IPS-18a (cell line): ENCODE measurements at regions not wholly inside any gene's neighbourhood (a gene's known extent, or its start where the extent isn't known, plus 50 kb on each side); places are given as distances from the start of the nearest gene placed in this dataset.
"Not testable (repeated sequence)": the region's sequence is repeated elsewhere in the genome, so short reads cannot be mapped to it uniquely, and the experiment has no call there.

Experiments
- H3K27ac ChIP-seq: one replicate; pipeline ENCODE4 v1.5.1; 2013; ENCODE audit warnings: low read length
- H3K27me3 ChIP-seq: one replicate; pipeline ENCODE4 v1.6.1; 2013; ENCODE audit warnings: mild to moderate bottlenecking, low read length; ENCODE audit not compliant: control insufficient read depth, insufficient read depth
- H3K36me3 ChIP-seq: one replicate; pipeline ENCODE4 v1.6.1; 2013; ENCODE audit warnings: low read depth, low read length; ENCODE audit not compliant: control insufficient read depth
- H3K4me1 ChIP-seq: one replicate; pipeline ENCODE4 v1.6.1; 2013; ENCODE audit warnings: low read depth, low read length; ENCODE audit not compliant: control insufficient read depth
- H3K4me3 ChIP-seq: one replicate; pipeline ENCODE4 v1.5.1; 2013; ENCODE audit warnings: low read length
- H3K9ac ChIP-seq: one replicate; pipeline ENCODE4 v1.6.1; 2013; ENCODE audit warnings: mild to moderate bottlenecking, low read length, moderate library complexity
- H3K9me3 ChIP-seq: one replicate; pipeline ENCODE4 v1.6.1; 2013; ENCODE audit warnings: low read depth, low read length; ENCODE audit not compliant: control insufficient read depth

GRCh38 chr2:138066139-138066806 lies 102.0 kb downstream of the HNMT start:
- Histone ChIP-seq H3K4me1 (no peaks in the 10 kb centered on the region), H3K27ac (no peak overlapping the region), H3K4me3 (no peak overlapping the region), H3K9me3 (no peaks in the 10 kb centered on the region), H3K36me3 (no peaks in the 10 kb centered on the region), H3K9ac (no peak overlapping the region), H3K27me3 (peaks cover 9% of the 10 kb centered on the region)

DNA sequence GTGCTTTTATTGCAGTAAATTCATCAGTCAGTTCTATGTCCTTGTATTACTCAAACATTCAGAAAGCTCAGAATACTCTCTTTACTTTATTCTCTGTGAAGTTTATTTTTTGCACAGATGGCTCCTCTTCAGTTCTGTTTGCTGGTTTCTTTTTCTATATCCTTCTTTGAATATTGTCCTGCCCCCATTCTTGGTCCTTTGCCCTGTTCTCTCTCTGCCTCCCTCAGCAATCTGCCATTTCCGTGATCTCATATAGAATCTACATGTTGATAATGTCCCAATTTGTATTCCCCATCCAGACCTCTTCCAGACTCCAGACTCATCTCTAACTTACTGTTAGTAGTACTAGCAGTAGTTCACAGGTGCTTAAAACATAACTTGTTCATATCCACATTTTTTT lies 102.6 kb downstream of the HNMT start:
- Histone ChIP-seq H3K9ac (no peak overlapping the region), H3K4me3 (no peak overlapping the region), H3K27me3 (peaks cover 9% of the 10 kb centered on the region), H3K27ac (no peak overlapping the region), H3K9me3 (no peaks in the 10 kb centered on the region), H3K4me1 (peaks cover under 1% of the 10 kb centered on the region), H3K36me3 (no peaks in the 10 kb centered on the region)

GRCh38 chr2:138068669-138069068 lies 104.4 kb downstream of the HNMT start:
- H3K9ac ChIP-seq, H3K27me3 ChIP-seq, H3K27ac ChIP-seq, H3K36me3 ChIP-seq, H3K4me3 ChIP-seq, H3K9me3 ChIP-seq, H3K4me1 ChIP-seq: not testable (repeated sequence)

DNA sequence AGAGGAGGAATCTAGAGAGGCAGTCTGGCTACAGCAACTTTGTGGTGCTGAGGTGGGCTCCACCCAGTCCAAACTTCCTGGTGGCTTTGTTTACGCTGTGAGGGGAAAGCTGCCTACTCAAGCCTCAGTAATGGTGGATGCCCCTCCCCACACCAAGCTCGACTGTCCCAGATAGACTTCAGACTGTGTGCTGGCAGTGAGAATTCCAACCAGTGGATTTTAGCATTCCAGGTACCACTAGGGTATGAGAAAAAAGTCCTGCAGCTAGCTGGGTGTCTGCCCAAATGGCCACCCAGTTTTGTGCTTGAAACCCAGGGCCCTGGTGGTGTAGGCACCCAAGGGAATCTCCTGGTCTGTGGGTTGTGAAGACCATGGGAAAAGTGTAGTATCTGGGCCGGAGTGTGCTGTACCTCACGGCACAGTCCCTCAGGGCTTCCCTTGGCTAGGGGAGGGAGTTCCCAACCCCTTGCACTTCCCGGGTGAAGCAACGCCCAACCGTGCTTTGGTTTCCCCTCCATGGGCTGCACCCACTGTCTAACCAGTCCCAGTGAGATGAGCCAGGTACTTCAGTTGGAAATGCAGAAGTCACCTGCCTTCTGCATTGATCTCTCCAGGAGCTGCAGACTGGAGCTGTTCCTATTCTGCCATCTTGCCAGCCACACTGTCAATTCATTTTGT lies 106.9 kb downstream of the HNMT start:
- not testable (repeated sequence) for H3K36me3 ChIP-seq, H3K27ac ChIP-seq, H3K27me3 ChIP-seq

DNA sequence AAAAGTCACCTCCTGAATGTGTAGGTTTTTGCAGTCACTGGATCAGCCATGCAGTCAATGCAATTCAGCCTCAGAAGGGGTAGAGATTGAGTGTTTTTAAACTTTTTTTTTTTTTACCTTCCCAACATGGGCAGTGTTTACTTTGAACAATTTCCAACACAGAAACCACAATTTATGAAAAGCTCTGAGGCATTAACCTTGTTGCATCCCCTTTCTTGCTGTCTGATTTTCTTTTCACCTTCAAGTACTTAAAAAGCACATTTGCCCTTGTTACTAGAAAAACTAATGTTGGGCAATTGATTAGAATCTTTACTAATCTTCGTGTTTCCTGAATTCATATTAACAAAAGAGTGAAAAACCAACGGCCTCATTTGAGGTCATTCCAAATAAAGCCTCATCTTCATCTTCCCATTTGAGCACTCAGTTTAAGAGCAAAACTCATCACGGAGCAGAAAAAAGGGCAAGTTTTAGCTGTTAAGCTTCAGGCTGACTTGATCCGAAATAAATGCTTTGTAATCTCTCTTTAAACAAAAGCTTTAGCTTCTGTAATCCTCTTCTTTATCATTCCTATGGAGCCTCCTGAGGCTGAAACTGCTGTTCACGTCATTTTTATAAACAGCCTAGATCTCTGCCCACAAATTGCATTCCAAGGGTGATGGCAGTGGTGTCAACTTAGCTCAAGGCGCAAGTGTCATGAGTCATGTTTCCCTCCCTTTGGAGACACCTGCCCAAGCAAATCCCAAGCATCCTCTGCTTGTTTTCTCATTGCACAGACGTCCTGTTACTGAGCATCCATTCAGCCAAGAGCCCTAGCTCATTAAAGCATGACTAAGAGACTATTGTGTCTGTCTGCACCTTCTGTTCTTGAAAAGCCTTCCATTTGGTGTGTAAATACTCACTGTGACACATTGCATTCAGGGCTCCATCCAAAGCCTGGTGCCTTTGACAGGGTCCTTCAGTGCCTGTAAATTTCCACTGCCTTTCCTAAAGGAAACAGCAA lies 107.7 kb downstream of the HNMT start:
- no peak overlapping the region for H3K4me3 ChIP-seq
- no peaks in the 10 kb centered on the region for H3K36me3 ChIP-seq
- H3K27ac ChIP-seq = no peak overlapping the region
- no peak overlapping the region for H3K9ac ChIP-seq
- peaks cover 7% of the 10 kb centered on the region for H3K4me1 ChIP-seq
- H3K27me3 ChIP-seq = peaks cover 8% of the 10 kb centered on the region
- H3K9me3 ChIP-seq = no peaks in the 10 kb centered on the region

More for the DNA sequence above, 106.9 kb downstream of the HNMT start:
- H3K4me1 ChIP-seq, H3K9ac ChIP-seq, H3K9me3 ChIP-seq, H3K4me3 ChIP-seq: not testable (repeated sequence)

GRCh38 chr2:138078153-138078552 lies 113.9 kb downstream of the HNMT start:
- no peaks in the 10 kb centered on the region for H3K27me3 ChIP-seq
- no peak overlapping the region for H3K4me3 ChIP-seq
- no peaks in the 10 kb centered on the region for H3K36me3 ChIP-seq
- no peaks in the 10 kb centered on the region for H3K9me3 ChIP-seq
- no peak overlapping the region for H3K27ac ChIP-seq
- H3K4me1 ChIP-seq = no peaks in the 10 kb centered on the region
- H3K9ac ChIP-seq = no peak overlapping the region

- Histone ChIP-seq H3K9me3 (no peaks in the 10 kb centered on the region), H3K9ac (no peak overlapping the region), H3K27ac (no peak overlapping the region), H3K36me3 (no peaks in the 10 kb centered on the region), H3K27me3 (no peaks in the 10 kb centered on the region), H3K4me1 (no peaks in the 10 kb centered on the region), H3K4me3 (no peak overlapping the region)
Observed at GRCh38 chr2:138079976-138080375, 115.7 kb downstream of the HNMT start.

DNA sequence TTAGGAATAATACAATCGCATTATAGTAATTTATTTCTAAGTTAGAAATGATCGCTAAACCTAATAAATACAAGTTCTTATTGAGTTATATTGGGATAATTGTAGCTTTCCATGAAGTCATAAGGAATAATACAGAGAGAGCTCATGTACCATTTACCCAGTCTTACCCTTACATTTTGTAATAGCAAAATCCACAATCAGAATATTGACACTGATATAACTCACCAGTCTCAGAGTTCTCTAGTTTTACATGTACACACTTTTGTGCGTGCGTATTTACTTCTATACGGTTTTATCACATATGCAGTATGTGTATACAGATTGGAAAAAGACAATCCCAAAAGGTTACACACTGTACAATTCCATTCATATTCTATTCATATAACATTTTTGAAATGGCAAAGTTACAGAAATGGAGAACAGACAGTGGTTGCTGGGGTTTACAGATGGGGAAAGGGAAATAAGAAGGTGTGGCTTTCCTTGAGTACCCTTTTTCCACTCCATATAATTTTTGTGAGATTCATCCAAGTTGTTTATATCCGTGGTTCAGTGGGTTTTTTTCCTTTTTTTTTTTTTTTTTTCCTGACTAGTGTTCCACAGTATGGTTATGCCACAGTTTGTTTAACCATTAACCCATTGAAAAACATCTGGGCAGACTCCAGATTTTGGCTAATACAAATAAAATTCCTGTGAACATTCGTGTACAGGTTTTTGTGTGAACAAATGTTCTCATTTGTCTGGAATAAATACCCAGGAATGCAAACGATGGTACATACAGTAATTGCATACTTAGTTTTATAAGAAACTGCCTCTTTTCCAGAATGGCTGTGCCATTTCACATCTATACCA lies 117.2 kb downstream of the HNMT start:
- Histone ChIP-seq H3K4me3 (no peak overlapping the region), H3K36me3 (no peaks in the 10 kb centered on the region), H3K9me3 (no peaks in the 10 kb centered on the region), H3K27ac (no peak overlapping the region), H3K4me1 (no peaks in the 10 kb centered on the region), H3K27me3 (no peaks in the 10 kb centered on the region), H3K9ac (no peak overlapping the region)

GRCh38 chr2:138084206-138084605 lies 119.9 kb downstream of the HNMT start:
- no peak overlapping the region for H3K4me3 ChIP-seq
- no peaks in the 10 kb centered on the region for H3K27me3 ChIP-seq
- H3K9ac ChIP-seq = no peak overlapping the region
- no peaks in the 10 kb centered on the region for H3K36me3 ChIP-seq
- H3K27ac ChIP-seq = no peak overlapping the region
- H3K4me1 ChIP-seq = no peaks in the 10 kb centered on the region
- H3K9me3 ChIP-seq = no peaks in the 10 kb centered on the region

DNA sequence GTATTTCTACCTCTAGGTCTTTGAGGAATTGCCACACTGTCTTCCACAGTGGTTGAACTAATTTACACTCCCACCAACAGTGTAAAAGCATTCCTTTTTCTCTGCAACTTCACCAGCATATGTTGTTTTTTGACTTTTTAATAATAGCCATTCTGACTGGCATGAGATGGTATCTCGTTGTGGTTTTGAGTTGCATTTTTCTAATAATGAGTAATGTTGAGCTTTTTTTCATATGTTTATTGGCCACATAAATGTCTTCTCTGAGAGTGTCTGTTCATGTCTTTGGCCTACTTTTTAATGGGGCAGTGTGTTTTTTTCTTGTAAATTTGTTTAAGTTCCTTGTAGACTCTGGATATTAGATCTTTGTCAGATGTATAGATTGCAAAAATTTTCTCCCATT lies 121.2 kb downstream of the HNMT start:
- not testable (repeated sequence) for H3K36me3 ChIP-seq, H3K9me3 ChIP-seq, H3K27ac ChIP-seq, H3K4me3 ChIP-seq, H3K27me3 ChIP-seq, H3K9ac ChIP-seq, H3K4me1 ChIP-seq

DNA sequence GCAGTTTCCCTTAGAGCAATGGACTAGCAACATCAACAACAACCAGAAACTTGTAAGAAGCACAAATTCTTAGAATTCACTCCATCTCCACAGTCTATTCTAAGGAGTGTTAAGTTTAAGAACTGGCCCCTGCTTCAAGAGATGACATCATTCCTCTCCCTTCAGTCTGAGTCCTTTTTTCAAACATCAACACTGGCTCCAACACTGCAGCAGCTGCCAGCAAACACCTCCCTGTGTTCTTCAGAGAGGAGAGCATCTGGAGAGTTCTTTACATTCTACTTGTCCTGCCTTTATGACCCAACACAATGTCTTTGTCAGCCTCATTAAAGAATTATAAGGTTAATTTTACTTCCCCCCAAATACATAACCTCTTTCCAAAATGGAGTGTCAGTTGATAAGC lies 122.3 kb downstream of the HNMT start:
- H3K27me3 ChIP-seq = no peaks in the 10 kb centered on the region
- no peak overlapping the region for H3K9ac ChIP-seq
- no peak overlapping the region for H3K4me3 ChIP-seq
- H3K27ac ChIP-seq = no peak overlapping the region
- no peaks in the 10 kb centered on the region for H3K4me1 ChIP-seq
- H3K36me3 ChIP-seq = no peaks in the 10 kb centered on the region
- H3K9me3 ChIP-seq = no peaks in the 10 kb centered on the region
